Nephron (organoid): ENCODE measurements at regions not wholly inside any gene's neighbourhood (a gene's known extent, or its start where the extent isn't known, plus 50 kb on each side); places are given as distances from the start of the nearest gene placed in this dataset.
"Not testable (repeated sequence)": the region's sequence is repeated elsewhere in the genome, so short reads cannot be mapped to it uniquely, and the experiment has no call there.

Source experiments
- H3K27ac Mint-ChIP-seq, 3 experiments: 2 replicates each; pipeline ENCODE4 v1.8.0; 2020; ENCODE audit warnings: mixed read lengths in 3 of 3, mild to moderate bottlenecking in 2 of 3, moderate library complexity in 1 of 3
- H3K27me3 Mint-ChIP-seq: 2 replicates; pipeline ENCODE4 v1.8.0; 2021; ENCODE audit warnings: low read depth, mild to moderate bottlenecking, moderate library complexity, mixed read lengths
- H3K36me3 Mint-ChIP-seq: 2 replicates; pipeline ENCODE4 v1.8.0; 2020; ENCODE audit warnings: low read depth, mixed read lengths
- H3K4me1 Mint-ChIP-seq: 2 replicates; pipeline ENCODE4 v1.8.0; 2020; ENCODE audit warnings: mixed read lengths
- H3K4me3 Mint-ChIP-seq, 3 experiments: 2 replicates each; pipeline ENCODE4 v1.8.0; 2020; ENCODE audit warnings: mild to moderate bottlenecking in 3 of 3, mixed read lengths in 3 of 3, moderate library complexity in 2 of 3
- H3K9me3 Mint-ChIP-seq: 2 replicates; pipeline ENCODE4 v1.8.0; 2020; ENCODE audit warnings: mixed read lengths
- TF ChIP-seq, protein P1 (sequence below), 3 experiments: fragments of 200-600 bp; sonication (generic); IDR thresholded peaks; one replicate each; pipeline ENCODE4 v1.5.0; 2021; ENCODE audit warnings: antibody characterized with exemption in 3 of 3; ENCODE audit not compliant: unreplicated experiment in 3 of 3

DNA sequence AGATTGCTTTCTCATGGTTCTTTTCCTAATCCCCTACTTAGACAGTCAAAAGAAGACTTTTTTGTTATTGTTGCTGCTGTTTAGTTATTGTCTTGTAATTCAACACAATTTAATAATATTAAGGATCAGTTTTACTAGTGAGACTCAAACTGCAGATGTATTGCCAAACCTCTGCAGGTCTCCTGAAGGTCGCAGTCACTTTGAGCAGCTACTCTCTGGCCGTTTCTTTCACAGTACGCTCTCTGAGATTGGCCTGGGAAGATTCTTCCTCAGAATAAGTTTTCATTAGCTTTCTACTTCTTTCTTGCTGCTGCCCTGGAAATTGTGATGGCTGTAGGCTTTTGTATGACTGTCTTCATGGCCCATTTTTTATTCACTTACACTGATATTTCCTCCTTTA lies 930.8 kb downstream of the QKI start:
- Mint-ChIP-seq H3K27me3 (peaks cover 9% of the 10 kb centered on the region), H3K4me3 (no peak overlapping the region), H3K36me3 (no peaks in the 10 kb centered on the region), H3K4me1 (no peaks in the 10 kb centered on the region), H3K9me3 (no peaks in the 10 kb centered on the region), H3K27ac (no peak overlapping the region)
- TF ChIP-seq, protein P1, sequence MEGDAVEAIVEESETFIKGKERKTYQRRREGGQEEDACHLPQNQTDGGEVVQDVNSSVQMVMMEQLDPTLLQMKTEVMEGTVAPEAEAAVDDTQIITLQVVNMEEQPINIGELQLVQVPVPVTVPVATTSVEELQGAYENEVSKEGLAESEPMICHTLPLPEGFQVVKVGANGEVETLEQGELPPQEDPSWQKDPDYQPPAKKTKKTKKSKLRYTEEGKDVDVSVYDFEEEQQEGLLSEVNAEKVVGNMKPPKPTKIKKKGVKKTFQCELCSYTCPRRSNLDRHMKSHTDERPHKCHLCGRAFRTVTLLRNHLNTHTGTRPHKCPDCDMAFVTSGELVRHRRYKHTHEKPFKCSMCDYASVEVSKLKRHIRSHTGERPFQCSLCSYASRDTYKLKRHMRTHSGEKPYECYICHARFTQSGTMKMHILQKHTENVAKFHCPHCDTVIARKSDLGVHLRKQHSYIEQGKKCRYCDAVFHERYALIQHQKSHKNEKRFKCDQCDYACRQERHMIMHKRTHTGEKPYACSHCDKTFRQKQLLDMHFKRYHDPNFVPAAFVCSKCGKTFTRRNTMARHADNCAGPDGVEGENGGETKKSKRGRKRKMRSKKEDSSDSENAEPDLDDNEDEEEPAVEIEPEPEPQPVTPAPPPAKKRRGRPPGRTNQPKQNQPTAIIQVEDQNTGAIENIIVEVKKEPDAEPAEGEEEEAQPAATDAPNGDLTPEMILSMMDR (IDR thresholded peaks at IDR 0.05; ENCODE audit: unreplicated experiment in 3 of 3), result no peak

DNA sequence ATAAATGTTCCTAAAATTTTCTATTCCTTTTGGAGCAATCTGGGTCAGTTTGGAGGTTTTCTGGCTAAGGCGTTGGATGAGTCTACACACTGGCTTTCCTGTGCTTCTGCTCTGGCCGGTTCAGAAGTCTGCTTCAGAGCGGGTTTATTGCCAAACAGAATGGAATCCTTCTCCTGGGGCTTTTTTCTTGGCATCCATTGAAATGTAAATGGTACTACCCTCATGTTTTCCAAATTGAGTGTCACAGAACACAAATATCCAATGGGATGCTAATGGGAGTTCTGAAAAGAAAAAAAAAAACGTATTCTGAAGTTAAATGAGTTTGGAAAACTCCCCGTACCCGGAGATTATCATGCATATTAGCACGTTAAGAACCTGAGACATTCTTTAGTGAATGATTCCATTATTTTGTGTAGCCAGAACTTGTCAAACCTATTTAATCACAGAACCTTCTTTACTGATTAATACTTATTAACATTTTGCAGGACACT lies 930.3 kb downstream of the QKI start:
- TF ChIP-seq, protein P1 (IDR thresholded peaks at IDR 0.05; ENCODE audit: unreplicated experiment in 3 of 3), result no peak
- Mint-ChIP-seq H3K27me3 (peaks cover 9% of the 10 kb centered on the region), H3K4me3 (no peak overlapping the region), H3K27ac (no peak overlapping the region), H3K4me1 (no peaks in the 10 kb centered on the region), H3K36me3 (no peaks in the 10 kb centered on the region), H3K9me3 (no peaks in the 10 kb centered on the region)

DNA sequence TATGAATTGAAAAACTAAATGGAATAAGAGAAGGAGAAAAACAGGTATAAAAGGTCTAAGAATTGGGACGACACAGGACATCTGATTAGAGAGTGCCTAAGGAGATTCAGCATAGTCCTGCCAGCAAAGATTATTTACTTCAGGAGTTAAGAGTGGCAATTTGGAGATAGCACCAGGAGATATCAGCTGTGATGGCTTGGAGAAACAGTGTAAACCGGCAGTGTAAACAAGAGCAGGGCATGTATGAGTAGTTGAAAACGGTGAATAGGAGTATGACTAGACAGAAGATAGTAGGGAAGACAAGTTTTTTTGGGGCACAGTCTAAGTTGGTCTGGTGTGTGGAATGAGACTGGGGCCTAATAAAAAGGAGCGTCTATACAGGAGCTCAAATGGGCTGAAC lies 924.9 kb downstream of the QKI start:
- not testable (repeated sequence) for H3K36me3 Mint-ChIP-seq, H3K9me3 Mint-ChIP-seq

DNA sequence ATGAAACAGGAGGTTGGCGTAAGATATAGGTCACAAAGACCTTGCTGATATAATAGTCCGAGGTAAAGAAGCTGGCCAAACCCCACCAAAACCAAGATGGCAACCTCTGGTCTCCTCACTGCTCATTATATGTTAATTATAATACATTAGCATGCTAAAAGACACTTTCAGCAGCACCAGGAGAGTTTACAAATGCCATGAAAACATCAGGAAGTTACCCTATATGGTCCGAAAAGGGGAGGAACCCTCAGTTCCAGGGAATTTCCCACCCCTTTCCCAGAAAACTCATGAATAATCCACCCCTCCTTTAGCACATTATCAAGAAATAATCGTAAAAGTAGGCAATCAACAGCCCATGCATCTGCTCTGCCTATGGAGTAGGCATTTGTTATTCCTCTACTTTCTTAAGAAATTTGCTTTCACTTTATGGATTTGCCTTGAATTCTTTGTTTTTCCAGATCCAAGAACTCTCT lies 923.4 kb downstream of the QKI start:
- H3K27ac Mint-ChIP-seq, result no peak overlapping the region

More for the DNA sequence above, 924.9 kb downstream of the QKI start:
- H3K27ac Mint-ChIP-seq, H3K4me1 Mint-ChIP-seq, H3K27me3 Mint-ChIP-seq, H3K4me3 Mint-ChIP-seq: not testable (repeated sequence)

DNA sequence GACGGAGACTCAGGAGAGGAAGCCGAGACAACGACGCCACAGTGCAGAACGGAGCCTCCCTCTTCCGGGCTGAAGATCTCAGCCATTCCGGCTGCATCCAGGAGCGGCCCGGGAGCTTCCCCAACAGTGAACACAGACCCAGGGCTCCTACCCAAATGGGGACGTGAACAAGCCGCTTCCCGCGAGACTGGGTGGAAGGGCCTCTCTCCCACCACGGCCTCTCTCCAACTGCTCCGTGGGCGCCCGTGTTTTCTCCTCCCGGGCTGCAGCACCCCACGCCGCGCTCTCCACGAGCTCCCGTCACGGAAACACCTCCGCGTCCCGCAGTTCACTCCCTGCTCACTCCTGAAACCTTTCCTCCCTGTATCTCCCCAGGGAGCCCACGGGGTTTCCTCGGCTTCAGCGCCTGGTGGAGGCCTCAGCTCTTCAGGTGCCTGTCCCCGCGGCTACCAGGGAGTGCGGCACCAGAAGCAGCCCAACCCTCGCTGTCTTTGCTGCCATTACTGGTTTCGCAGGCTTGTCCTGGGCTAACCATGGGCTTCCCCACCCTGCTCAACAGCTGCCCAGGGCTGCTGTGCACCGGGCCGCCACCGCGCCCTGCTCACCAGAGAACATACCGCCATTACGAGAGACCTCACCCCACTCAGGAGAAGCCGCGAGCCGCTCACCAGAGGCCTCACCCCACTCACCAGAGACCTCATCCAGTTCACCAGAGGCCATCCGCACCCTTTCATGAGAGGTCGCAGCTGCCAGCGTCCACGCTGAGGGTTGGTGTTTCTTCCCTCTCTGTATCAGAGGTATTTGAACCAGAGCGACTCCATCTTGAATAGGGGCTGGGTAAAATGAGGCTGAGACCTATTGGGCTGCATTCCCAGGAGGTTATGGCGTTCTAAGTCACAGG lies 922.8 kb downstream of the QKI start:
- H3K9me3 Mint-ChIP-seq, result no peaks in the 10 kb centered on the region
- no peak overlapping the region for H3K27ac Mint-ChIP-seq
- TF ChIP-seq, protein P1 (IDR thresholded peaks at IDR 0.05; ENCODE audit: unreplicated experiment in 3 of 3), result no peak
- no peaks in the 10 kb centered on the region for H3K4me1 Mint-ChIP-seq
- no peaks in the 10 kb centered on the region for H3K36me3 Mint-ChIP-seq
- H3K27me3 Mint-ChIP-seq, result no peaks in the 10 kb centered on the region
- no peak overlapping the region for H3K4me3 Mint-ChIP-seq

More for the DNA sequence above, 923.4 kb downstream of the QKI start:
- Mint-ChIP-seq H3K4me3 (no peak overlapping the region), H3K4me1 (no peaks in the 10 kb centered on the region), H3K36me3 (no peaks in the 10 kb centered on the region), H3K9me3 (no peaks in the 10 kb centered on the region), H3K27me3 (no peaks in the 10 kb centered on the region)
- TF ChIP-seq, protein P1 (IDR thresholded peaks at IDR 0.05; ENCODE audit: unreplicated experiment in 3 of 3), result no peak

DNA sequence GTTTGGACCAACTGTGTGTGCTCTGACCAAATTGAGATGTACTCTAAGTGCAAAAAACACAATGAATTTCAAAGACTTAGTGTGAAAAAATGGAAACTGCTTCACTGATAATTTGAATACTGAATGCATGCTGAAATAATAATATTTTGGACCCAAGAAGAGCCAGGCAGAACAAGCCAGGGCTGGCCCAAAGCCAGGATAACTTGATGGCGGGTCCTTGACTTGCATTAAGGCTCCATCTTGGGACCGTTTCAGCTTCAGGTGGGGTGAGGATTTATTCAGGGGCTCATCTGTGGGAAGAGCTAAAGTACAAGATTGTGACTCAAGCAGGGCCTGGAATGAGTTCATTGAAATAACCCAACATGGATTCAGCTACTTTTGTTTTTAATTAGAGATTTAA lies 921.9 kb downstream of the QKI start:
- no peak overlapping the region for H3K27ac Mint-ChIP-seq
- no peaks in the 10 kb centered on the region for H3K36me3 Mint-ChIP-seq
- TF ChIP-seq, protein P1 (IDR thresholded peaks at IDR 0.05; ENCODE audit: unreplicated experiment in 3 of 3), result no peak
- H3K4me3 Mint-ChIP-seq, result no peak overlapping the region
- peaks cover 6% of the 10 kb centered on the region for H3K4me1 Mint-ChIP-seq
- H3K9me3 Mint-ChIP-seq, result no peaks in the 10 kb centered on the region
- no peaks in the 10 kb centered on the region for H3K27me3 Mint-ChIP-seq
